ENCODE measurements at regions not wholly inside any gene's neighbourhood (a gene's known extent, or its start where the extent isn't known, plus 50 kb on each side); places are given as distances from the start of the nearest gene placed in this dataset.

GRCh38 chr7:69434398-69434815 lies 163.9 kb upstream of the AUTS2 start:
- intact Hi-C loops (cut with micrococcal nuclease; ENCODE audit: unreplicated experiment), result no loop called here
- Histone ChIP-seq H3K27me3 (replicated peaks; ENCODE audit: insufficient read depth, low read depth, low read length, poor library complexity) (no peaks in the 10 kb centered on the region), H3K27ac (ENCODE audit: low read depth, low read length, poor library complexity, severe bottlenecking) (no peak overlapping the region), H3K36me3 (ENCODE audit: insufficient read depth, low read length, poor library complexity, severe bottlenecking) (no peaks in the 10 kb centered on the region), H3K4me3 (ENCODE audit: low read depth, low read length, poor library complexity, severe bottlenecking) (no peak overlapping the region), H3K4me1 (ENCODE audit: insufficient read depth, low read length, poor library complexity, severe bottlenecking) (peaks cover 16% of the 10 kb centered on the region), H3K9me3 (ENCODE audit: low read depth, low read length, poor library complexity, severe bottlenecking) (no peaks in the 10 kb centered on the region)
- DNase-seq (ENCODE audit: low spot score), result no peak
- POLR2A ChIA-PET (ENCODE audit: low non-redundant PET), result no interaction called here
- no TSS peak for BruUV-seq (replicated peaks)
- TF ChIP-seq, protein P1, sequence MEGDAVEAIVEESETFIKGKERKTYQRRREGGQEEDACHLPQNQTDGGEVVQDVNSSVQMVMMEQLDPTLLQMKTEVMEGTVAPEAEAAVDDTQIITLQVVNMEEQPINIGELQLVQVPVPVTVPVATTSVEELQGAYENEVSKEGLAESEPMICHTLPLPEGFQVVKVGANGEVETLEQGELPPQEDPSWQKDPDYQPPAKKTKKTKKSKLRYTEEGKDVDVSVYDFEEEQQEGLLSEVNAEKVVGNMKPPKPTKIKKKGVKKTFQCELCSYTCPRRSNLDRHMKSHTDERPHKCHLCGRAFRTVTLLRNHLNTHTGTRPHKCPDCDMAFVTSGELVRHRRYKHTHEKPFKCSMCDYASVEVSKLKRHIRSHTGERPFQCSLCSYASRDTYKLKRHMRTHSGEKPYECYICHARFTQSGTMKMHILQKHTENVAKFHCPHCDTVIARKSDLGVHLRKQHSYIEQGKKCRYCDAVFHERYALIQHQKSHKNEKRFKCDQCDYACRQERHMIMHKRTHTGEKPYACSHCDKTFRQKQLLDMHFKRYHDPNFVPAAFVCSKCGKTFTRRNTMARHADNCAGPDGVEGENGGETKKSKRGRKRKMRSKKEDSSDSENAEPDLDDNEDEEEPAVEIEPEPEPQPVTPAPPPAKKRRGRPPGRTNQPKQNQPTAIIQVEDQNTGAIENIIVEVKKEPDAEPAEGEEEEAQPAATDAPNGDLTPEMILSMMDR (conservative IDR thresholded peaks at IDR 0.05; ENCODE audit: low read depth, low read length), result no peak
- TF ChIP-seq EZH2 (IDR thresholded peaks at IDR 0.05; ENCODE audit: borderline replicate concordance, low read depth, low read length, poor library complexity, severe bottlenecking), result no peak
- CTCF ChIA-PET, result no interaction called here

DNA sequence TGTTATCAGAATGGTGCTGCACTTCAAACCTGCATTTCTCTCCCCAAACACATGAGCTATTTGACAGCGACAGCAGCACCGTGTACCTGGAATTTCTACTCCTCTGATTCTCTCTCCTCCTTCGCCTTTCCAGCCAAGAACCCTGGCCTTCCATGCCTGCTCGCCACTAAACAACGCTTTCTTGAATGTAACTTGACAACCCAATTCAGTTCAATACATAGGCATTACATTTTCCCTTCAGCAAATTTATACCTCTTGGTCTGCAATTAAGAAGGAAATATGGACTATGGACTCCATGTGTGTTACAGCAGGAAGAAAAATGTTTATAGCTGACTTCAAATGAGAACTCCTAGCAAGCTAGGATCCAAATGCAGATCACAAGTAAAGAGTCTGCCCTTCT lies 162.6 kb upstream of the AUTS2 start:
- intact Hi-C loops (cut with micrococcal nuclease; ENCODE audit: unreplicated experiment), result no loop called here
- no peak for DNase-seq (ENCODE audit: low spot score)
- Histone ChIP-seq H3K27me3 (replicated peaks; ENCODE audit: insufficient read depth, low read depth, low read length, poor library complexity) (no peaks in the 10 kb centered on the region), H3K36me3 (ENCODE audit: insufficient read depth, low read length, poor library complexity, severe bottlenecking) (no peaks in the 10 kb centered on the region), H3K4me1 (ENCODE audit: insufficient read depth, low read length, poor library complexity, severe bottlenecking) (peaks cover 5% of the 10 kb centered on the region), H3K9me3 (ENCODE audit: low read depth, low read length, poor library complexity, severe bottlenecking) (no peaks in the 10 kb centered on the region), H3K4me3 (ENCODE audit: low read depth, low read length, poor library complexity, severe bottlenecking) (no peak overlapping the region), H3K27ac (ENCODE audit: low read depth, low read length, poor library complexity, severe bottlenecking) (no peak overlapping the region)
- TF ChIP-seq, protein P1 (conservative IDR thresholded peaks at IDR 0.05; ENCODE audit: low read depth, low read length), result no peak
- no peak for TF ChIP-seq EZH2 (IDR thresholded peaks at IDR 0.05; ENCODE audit: borderline replicate concordance, low read depth, low read length, poor library complexity, severe bottlenecking)
- ChIA-PET CTCF (no interaction called here), POLR2A (ENCODE audit: low non-redundant PET) (no interaction called here)
- no TSS peak for BruUV-seq (replicated peaks)

GRCh38 chr7:69436946-69437345 lies 161.3 kb upstream of the AUTS2 start:
- Histone ChIP-seq H3K27ac (ENCODE audit: low read depth, low read length, poor library complexity, severe bottlenecking) (no peak overlapping the region), H3K27me3 (replicated peaks; ENCODE audit: insufficient read depth, low read depth, low read length, poor library complexity) (no peaks in the 10 kb centered on the region), H3K9me3 (ENCODE audit: low read depth, low read length, poor library complexity, severe bottlenecking) (no peaks in the 10 kb centered on the region), H3K36me3 (ENCODE audit: insufficient read depth, low read length, poor library complexity, severe bottlenecking) (no peaks in the 10 kb centered on the region), H3K4me3 (ENCODE audit: low read depth, low read length, poor library complexity, severe bottlenecking) (no peak overlapping the region), H3K4me1 (ENCODE audit: insufficient read depth, low read length, poor library complexity, severe bottlenecking) (no peaks in the 10 kb centered on the region)
- ChIA-PET CTCF (no interaction called here), POLR2A (ENCODE audit: low non-redundant PET) (no interaction called here)
- no peak for DNase-seq (ENCODE audit: low spot score)
- TF ChIP-seq EZH2 (IDR thresholded peaks at IDR 0.05; ENCODE audit: borderline replicate concordance, low read depth, low read length, poor library complexity, severe bottlenecking), result no peak
- TF ChIP-seq, protein P1 (conservative IDR thresholded peaks at IDR 0.05; ENCODE audit: low read depth, low read length), result no peak
- BruUV-seq (replicated peaks), result no TSS peak
- intact Hi-C loops (cut with micrococcal nuclease; ENCODE audit: unreplicated experiment), result no loop called here

Data from A673 (cell line).